Vagina (tissue), 2 donors: ENCODE measurements at regions not wholly inside any gene's neighbourhood (a gene's known extent, or its start where the extent isn't known, plus 50 kb on each side); places are given as distances from the start of the nearest gene placed in this dataset.

Experiments used
- POLR2A ChIP-seq, 2 donors: fragments of 450-650 bp; IDR thresholded peaks; one replicate each; pipeline ENCODE4 v1.6.1; 2017; ENCODE audit warnings: antibody characterized with exemption in 2 of 2, mild to moderate bottlenecking in 2 of 2, moderate library complexity in 2 of 2
- TF ChIP-seq, protein P1 (sequence below), 3 experiments: fragments of 450-650 bp in 2 of 3; fragments of 200-600 bp in 1 of 3; sonication (generic) in 1 of 3; IDR thresholded peaks; one replicate each; pipeline ENCODE4 v1.5.1; 2017 to 2019; ENCODE audit warnings: antibody characterized with exemption in 3 of 3, mild to moderate bottlenecking in 2 of 3, moderate library complexity in 2 of 3

DNA sequence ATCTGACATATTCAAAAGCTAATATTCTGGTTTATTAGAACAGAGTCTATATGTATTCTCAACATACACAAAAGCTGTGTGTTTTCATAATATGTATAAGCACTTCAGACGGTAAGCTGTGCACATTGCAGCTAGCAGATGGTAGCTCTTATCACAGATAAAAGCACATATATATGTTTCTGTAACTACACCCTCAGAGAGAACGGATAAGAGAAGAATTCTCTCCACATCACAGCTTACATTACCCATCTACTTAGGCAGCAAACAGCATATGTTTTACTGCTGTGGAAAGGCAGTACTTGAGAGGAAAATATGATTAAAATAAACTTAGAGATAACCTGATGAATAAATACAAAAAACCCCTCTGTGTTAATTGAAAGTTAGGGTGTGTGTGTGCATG is 450.9 kb upstream of the ZNF608 start:
- TF ChIP-seq, protein P1, sequence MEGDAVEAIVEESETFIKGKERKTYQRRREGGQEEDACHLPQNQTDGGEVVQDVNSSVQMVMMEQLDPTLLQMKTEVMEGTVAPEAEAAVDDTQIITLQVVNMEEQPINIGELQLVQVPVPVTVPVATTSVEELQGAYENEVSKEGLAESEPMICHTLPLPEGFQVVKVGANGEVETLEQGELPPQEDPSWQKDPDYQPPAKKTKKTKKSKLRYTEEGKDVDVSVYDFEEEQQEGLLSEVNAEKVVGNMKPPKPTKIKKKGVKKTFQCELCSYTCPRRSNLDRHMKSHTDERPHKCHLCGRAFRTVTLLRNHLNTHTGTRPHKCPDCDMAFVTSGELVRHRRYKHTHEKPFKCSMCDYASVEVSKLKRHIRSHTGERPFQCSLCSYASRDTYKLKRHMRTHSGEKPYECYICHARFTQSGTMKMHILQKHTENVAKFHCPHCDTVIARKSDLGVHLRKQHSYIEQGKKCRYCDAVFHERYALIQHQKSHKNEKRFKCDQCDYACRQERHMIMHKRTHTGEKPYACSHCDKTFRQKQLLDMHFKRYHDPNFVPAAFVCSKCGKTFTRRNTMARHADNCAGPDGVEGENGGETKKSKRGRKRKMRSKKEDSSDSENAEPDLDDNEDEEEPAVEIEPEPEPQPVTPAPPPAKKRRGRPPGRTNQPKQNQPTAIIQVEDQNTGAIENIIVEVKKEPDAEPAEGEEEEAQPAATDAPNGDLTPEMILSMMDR (IDR thresholded peaks at IDR 0.05): no peak
- TF ChIP-seq POLR2A (IDR thresholded peaks at IDR 0.05): no peak
